ENCODE measurements at regions not wholly inside any gene's neighbourhood (a gene's known extent, or its start where the extent isn't known, plus 50 kb on each side); places are given as distances from the start of the nearest gene placed in this dataset.

DNA sequence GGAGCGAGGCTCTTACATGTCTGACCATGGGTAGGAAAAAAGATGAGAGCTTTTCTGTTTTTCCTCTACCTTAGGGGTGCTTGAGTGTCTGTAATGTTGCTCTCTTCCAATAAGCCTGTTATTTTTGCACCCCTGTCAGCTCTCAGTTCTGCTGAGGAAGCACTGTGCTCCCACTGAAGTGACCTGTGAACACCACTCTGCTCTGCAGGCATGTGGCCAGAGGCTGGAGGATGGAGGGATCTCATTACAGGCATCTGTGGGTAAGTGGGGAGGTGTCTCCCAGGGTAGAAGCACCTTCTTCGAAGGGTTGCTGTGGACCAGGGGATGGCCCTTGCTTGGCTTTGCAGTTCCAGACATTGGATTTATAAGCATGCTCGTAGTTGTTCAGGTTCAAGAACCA, 56.8 kb upstream of the RBM15 start:
- no peaks in the 10 kb centered on the region for H3K27me3 ChIP-seq
- no peak overlapping the region for H3K4me3 ChIP-seq
- TF ChIP-seq, protein P1, sequence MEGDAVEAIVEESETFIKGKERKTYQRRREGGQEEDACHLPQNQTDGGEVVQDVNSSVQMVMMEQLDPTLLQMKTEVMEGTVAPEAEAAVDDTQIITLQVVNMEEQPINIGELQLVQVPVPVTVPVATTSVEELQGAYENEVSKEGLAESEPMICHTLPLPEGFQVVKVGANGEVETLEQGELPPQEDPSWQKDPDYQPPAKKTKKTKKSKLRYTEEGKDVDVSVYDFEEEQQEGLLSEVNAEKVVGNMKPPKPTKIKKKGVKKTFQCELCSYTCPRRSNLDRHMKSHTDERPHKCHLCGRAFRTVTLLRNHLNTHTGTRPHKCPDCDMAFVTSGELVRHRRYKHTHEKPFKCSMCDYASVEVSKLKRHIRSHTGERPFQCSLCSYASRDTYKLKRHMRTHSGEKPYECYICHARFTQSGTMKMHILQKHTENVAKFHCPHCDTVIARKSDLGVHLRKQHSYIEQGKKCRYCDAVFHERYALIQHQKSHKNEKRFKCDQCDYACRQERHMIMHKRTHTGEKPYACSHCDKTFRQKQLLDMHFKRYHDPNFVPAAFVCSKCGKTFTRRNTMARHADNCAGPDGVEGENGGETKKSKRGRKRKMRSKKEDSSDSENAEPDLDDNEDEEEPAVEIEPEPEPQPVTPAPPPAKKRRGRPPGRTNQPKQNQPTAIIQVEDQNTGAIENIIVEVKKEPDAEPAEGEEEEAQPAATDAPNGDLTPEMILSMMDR (IDR thresholded peaks at IDR 0.05), result no peak
- H3K9me3 ChIP-seq, result no peaks in the 10 kb centered on the region
- DNase-seq, result no peak
- no peak for ATAC-seq
- WGBS, 2 donors, result 91 to 97% methylated on average over 3 of the region's 3 CpGs
- H3K36me3 ChIP-seq, result no peaks in the 10 kb centered on the region
- intact Hi-C loops (cut with DNase I), result no loop called here
- H3K4me1 ChIP-seq, result peaks cover 0 to 7% (median 0%) of the 10 kb centered on the region in 9 donors
- H3K27ac ChIP-seq, result no peak overlapping the region

DNA sequence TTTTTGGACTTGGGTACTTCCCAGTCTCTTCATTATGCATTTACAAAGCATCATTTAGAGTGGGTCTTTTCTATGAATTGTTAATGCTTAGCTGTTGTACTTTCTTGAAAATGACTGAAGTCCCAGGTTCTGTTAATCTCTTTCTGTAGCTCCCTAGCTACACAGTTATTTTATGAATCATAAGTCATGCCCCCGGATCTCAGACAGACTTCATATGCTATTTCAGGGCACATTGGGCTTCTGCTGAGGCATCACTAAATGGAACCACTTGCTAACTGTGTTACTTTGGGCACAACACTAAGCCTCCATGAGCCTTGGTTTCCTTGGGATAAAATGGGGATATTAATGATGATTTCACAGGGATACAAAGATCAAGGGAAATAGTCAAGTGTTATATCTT, 55.5 kb upstream of the RBM15 start:
- Histone ChIP-seq H3K27me3 (no peaks in the 10 kb centered on the region), H3K4me3 (no peak overlapping the region), H3K27ac (no peak overlapping the region), H3K4me1 (peaks cover 0 to 7% (median 0%) of the 10 kb centered on the region in 9 donors), H3K9me3 (no peaks in the 10 kb centered on the region), H3K36me3 (no peaks in the 10 kb centered on the region)
- WGBS, 2 donors, result 66 to 75% methylated on average over 1 of the region's 1 CpG
- DNase-seq (no peak), ATAC-seq (peak in 1 of 8 donors; percentile 84)
- TF ChIP-seq, protein P1 (IDR thresholded peaks at IDR 0.05), result no peak
- intact Hi-C loops (cut with DNase I), result no loop called here

DNA sequence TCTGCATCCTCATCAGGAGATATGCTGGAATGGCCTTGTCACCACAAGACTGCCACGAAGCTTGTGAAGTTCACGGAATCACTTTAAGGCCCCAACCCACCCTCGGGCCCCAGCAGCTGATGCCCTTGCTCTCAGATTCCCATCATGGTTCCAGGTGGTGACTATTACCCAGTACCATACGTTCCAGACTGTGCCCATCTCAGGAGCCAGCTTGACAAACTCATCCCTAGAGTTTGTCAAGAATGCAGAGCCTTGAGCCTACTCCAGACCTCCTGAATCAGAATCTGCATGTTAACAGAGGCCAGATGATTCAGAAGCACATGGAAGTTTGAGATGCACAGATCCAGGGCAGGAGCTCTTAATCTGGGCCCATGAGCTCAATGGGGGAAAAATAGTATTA, 53.9 kb upstream of the RBM15 start:
- 95 to 100% methylated on average over 4 of the region's 4 CpGs for WGBS, 2 donors
- TF ChIP-seq, protein P1 (IDR thresholded peaks at IDR 0.05), result no peak
- intact Hi-C loops (cut with DNase I), result no loop called here
- Histone ChIP-seq H3K36me3 (no peaks in the 10 kb centered on the region), H3K27ac (no peak overlapping the region), H3K27me3 (no peaks in the 10 kb centered on the region), H3K9me3 (no peaks in the 10 kb centered on the region), H3K4me3 (no peak overlapping the region), H3K4me1 (peaks cover 0 to 7% (median 0%) of the 10 kb centered on the region in 9 donors)
- ATAC-seq (no peak), DNase-seq (no peak)

DNA sequence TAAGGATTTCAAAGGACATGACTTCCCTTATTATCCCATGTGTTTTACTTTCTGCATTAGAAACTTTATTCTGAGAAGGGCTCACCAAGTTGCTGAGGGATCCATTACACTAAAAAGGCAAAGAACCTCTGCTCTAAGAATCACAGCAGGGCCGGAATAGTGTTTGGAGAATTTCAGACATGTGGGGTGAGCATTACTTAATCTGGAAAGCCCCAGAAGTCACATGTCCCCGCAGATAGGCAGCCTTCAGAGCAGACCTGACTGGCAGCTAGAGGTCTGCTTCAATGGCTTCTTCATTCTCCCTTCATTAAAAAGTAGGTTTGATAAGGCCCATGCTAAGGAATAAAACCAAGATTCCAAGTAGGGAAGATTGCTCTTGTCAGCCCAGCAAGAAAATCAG, 52.6 kb upstream of the RBM15 start:
- Histone ChIP-seq H3K27me3 (no peaks in the 10 kb centered on the region), H3K4me3 (no peak overlapping the region), H3K27ac (peak overlapping the region in 1 of 10 donors; percentile 1), H3K36me3 (no peaks in the 10 kb centered on the region), H3K4me1 (peaks cover 0 to 7% (median 0%) of the 10 kb centered on the region in 9 donors), H3K9me3 (no peaks in the 10 kb centered on the region)
- ATAC-seq, result peak in 2 of 8 donors; percentile 61
- 25 to 34% methylated on average over 2 of the region's 2 CpGs for WGBS, 2 donors
- DNase-seq, result no peak
- intact Hi-C loops (cut with DNase I), result no loop called here
- TF ChIP-seq, protein P1 (IDR thresholded peaks at IDR 0.05), result no peak
